H1 (cell line): ENCODE measurements at regions not wholly inside any gene's neighbourhood (a gene's known extent, or its start where the extent isn't known, plus 50 kb on each side); places are given as distances from the start of the nearest gene placed in this dataset.

Experiments
- ASH2L ChIP-seq: fragments of 200-600, 300-600 bp; sonication (generic); IDR thresholded peaks from one replicate; pipeline ENCODE4 v1.7.1; 2017; ENCODE audit warnings: low read length
- ATF3 ChIP-seq: IDR thresholded peaks from 2 replicates; pipeline ENCODE4 v1.6.1; 2011; ENCODE audit warnings: low read depth, mild to moderate bottlenecking, low read length; ENCODE audit not compliant: insufficient read depth
- CTCF ChIP-seq, 3 experiments: IDR thresholded peaks; 1 replicate in 2 of 3; 2 replicates in 1 of 3; pipeline versions ENCODE4 v1.5.1 to v1.6.1; 2011; ENCODE audit warnings: low read length in 3 of 3, mild to moderate bottlenecking in 3 of 3, inconsistent platforms in 2 of 3, low read depth in 1 of 3, moderate library complexity in 1 of 3; ENCODE audit not compliant: insufficient read depth in 1 of 3; ENCODE audit errors: control extremely low read depth in 1 of 3
- EP300 ChIP-seq, 2 experiments: IDR thresholded peaks; 1 replicate in 1 of 2; 2 replicates in 1 of 2; pipeline ENCODE4 v1.6.1; 2011 to 2012; ENCODE audit warnings: low read depth in 2 of 2, low read length in 2 of 2, mild to moderate bottlenecking in 2 of 2, borderline replicate concordance in 1 of 2, inconsistent platforms in 1 of 2, moderate library complexity in 1 of 2
- RXRA ChIP-seq: IDR thresholded peaks from 2 replicates; pipeline ENCODE4 v1.6.1; 2011; ENCODE audit warnings: low read depth, mild to moderate bottlenecking, low read length, moderate library complexity; ENCODE audit not compliant: insufficient read depth

- TF ChIP-seq EP300 (IDR thresholded peaks at IDR 0.05; ENCODE audit: borderline replicate concordance in 1 of 2, low read depth in 2 of 2, low read length in 2 of 2) (no peak), CTCF (IDR thresholded peaks at IDR 0.05; ENCODE audit: control extremely low read depth in 1 of 3, insufficient read depth in 1 of 3, low read depth in 1 of 3, low read length in 3 of 3) (no peak), RXRA (no peak), ATF3 (no peak), ASH2L (no peak)
These were observed 136.9 kb upstream of the RREB1 start for GRCh38 chr6:6970851-6971250.
